Lower lobe of right lung (tissue), 2 donors: ENCODE measurements at regions not wholly inside any gene's neighbourhood (a gene's known extent, or its start where the extent isn't known, plus 50 kb on each side); places are given as distances from the start of the nearest gene placed in this dataset.

Source experiments
- ATAC-seq, 2 donors: fragments of 200-7000 bp; cut with Tn5 transposase; one replicate each; pipeline ENCODE4 v1.9.1; 2020 to 2022; ENCODE audit warnings: mild to moderate bottlenecking in 2 of 2, moderate library complexity in 2 of 2
- DNase-seq: peaks from one replicate; pipeline ENCODE4 v3.0.0-alpha.2; 2020
- H3K27ac ChIP-seq: fragments of 200-600 bp; one replicate; pipeline ENCODE4 v1.8.0; 2022
- H3K27me3 ChIP-seq: fragments of 200-600 bp; one replicate; pipeline ENCODE4 v1.8.0; 2022; ENCODE audit warnings: low read depth
- H3K36me3 ChIP-seq: fragments of 200-600 bp; one replicate; pipeline ENCODE4 v1.8.0; 2022; ENCODE audit warnings: mild to moderate bottlenecking
- H3K4me1 ChIP-seq: fragments of 200-600 bp; one replicate; pipeline ENCODE4 v1.8.0; 2022
- H3K4me3 ChIP-seq: fragments of 200-600 bp; one replicate; pipeline ENCODE4 v1.8.0; 2022; ENCODE audit warnings: mild to moderate bottlenecking
- H3K9me3 ChIP-seq: fragments of 200-600 bp; one replicate; pipeline ENCODE4 v1.8.0; 2022
- CTCF ChIP-seq: fragments of 200-600 bp; IDR thresholded peaks from one replicate; pipeline ENCODE4 v1.8.0; 2022; ENCODE audit warnings: antibody characterized with exemption, mild to moderate bottlenecking
- intact Hi-C: fragments of 100-400 bp; cut with DNase I; formaldehyde crosslinking; loops from one replicate; pipeline ENCODE4 v1.11.0; 2022
- donor health status: DM: no; HTN: yes; CAD: no; lungs with severe emphysema.

DNA sequence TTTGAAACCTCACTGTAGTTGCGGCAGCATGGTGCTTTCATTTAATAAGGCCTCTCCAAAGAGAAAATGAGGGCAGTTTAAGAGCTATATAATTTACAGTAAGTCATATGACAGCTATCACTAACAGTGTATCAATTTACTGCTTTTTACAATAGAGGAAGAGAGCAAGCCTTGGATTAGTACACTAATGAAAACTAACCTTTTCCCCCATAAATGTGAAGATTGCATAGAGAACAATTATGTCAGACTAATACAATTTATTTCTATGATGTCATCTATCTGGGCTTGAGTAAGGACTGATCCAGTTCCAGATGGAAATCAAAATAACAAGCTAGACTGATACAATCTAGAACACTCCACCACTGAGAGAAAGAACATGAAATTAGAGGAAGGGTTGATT lies 78.1 kb upstream of the FAM83B start:
- Histone ChIP-seq H3K4me1 (no peaks in the 10 kb centered on the region), H3K9me3 (no peaks in the 10 kb centered on the region), H3K27ac (no peak overlapping the region), H3K36me3 (no peaks in the 10 kb centered on the region), H3K27me3 (no peaks in the 10 kb centered on the region), H3K4me3 (no peak overlapping the region)
- no peak for ATAC-seq
- TF ChIP-seq CTCF = no peak
- intact Hi-C loops = no loop called here
- DNase-seq = no peak

DNA sequence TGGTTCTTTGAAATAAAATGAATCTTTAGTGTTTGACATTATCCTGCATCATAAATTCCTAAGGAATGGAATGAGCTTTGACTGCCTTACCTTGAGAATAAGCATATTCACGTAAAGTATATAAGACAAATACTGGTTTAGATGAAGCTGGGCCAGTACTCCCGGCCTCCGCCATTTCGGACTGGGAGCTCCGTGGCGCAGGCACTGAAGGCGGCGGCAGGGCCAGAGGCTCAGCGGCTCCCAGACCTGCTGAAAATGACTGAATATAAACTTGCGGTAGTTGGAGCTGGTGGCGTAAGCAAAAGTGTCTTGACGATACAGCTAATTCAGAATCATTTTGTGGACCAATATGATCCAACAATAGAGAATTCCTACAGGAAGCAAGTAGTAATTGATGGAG lies 76.2 kb upstream of the FAM83B start:
- Histone ChIP-seq H3K27me3 (no peaks in the 10 kb centered on the region), H3K4me1 (no peaks in the 10 kb centered on the region), H3K27ac (no peak overlapping the region), H3K4me3 (no peak overlapping the region), H3K9me3 (no peaks in the 10 kb centered on the region), H3K36me3 (no peaks in the 10 kb centered on the region)
- DNase-seq = no peak
- intact Hi-C loops = no loop called here
- ATAC-seq = no peak
- TF ChIP-seq CTCF = no peak

DNA sequence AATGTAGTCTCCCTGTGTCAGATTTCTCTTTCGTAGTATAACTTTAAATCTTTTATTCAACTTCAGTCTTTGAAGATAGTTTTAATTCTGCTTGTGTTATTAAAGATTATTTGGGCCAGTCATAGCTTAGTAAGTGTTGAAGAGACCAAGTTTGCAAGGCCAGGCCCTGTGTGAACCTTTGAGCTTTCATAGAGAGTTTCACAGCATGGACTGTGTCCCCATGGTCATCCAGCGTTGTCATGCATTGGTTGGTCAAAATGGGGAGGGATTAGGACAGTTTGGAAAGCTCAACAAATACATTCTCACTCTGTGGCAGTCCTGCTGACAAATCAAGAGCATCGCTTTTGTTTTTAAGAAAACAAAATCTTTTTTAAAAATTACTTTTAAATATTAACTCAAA lies 74.6 kb upstream of the FAM83B start:
- H3K36me3 ChIP-seq = no peaks in the 10 kb centered on the region
- no peaks in the 10 kb centered on the region for H3K27me3 ChIP-seq
- no peaks in the 10 kb centered on the region for H3K4me1 ChIP-seq
- H3K9me3 ChIP-seq = no peaks in the 10 kb centered on the region
- DNase-seq (no peak), ATAC-seq (no peak)
- intact Hi-C loops = no loop called here
- H3K27ac ChIP-seq = no peak overlapping the region
- TF ChIP-seq CTCF = no peak
- H3K4me3 ChIP-seq = no peak overlapping the region

- no peaks in the 10 kb centered on the region for H3K9me3 ChIP-seq
- no peak overlapping the region for H3K27ac ChIP-seq
- H3K4me3 ChIP-seq = no peak overlapping the region
- no peak for TF ChIP-seq CTCF
- intact Hi-C loops = no loop called here
- ATAC-seq (no peak), DNase-seq (no peak)
- no peaks in the 10 kb centered on the region for H3K36me3 ChIP-seq
- H3K27me3 ChIP-seq = no peaks in the 10 kb centered on the region
- H3K4me1 ChIP-seq = no peaks in the 10 kb centered on the region
These were observed 74.0 kb upstream of the FAM83B start for GRCh38 chr6:54772610-54773009.

DNA sequence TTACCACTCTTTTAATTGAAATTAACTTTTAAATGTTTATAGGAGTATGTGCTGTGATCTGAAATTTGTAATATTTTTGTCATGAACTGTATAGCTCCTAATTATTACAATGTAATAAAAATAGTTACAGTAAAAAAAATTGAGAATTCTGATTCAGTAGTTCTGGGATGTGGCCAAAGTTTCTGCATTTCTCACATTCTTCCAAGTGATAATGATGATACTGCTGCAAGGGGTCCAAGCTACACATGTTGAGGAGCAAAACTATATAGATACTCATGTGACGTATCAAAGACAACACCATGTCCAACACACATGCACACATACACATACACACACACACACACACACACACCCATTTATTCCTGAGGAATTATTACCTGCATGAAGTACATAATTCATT lies 71.0 kb upstream of the FAM83B start:
- Histone ChIP-seq H3K4me3 (no peak overlapping the region), H3K4me1 (no peaks in the 10 kb centered on the region), H3K9me3 (no peaks in the 10 kb centered on the region), H3K36me3 (no peaks in the 10 kb centered on the region), H3K27ac (no peak overlapping the region), H3K27me3 (no peaks in the 10 kb centered on the region)
- DNase-seq = no peak
- ATAC-seq = no peak
- intact Hi-C loops = no loop called here
- TF ChIP-seq CTCF = no peak

DNA sequence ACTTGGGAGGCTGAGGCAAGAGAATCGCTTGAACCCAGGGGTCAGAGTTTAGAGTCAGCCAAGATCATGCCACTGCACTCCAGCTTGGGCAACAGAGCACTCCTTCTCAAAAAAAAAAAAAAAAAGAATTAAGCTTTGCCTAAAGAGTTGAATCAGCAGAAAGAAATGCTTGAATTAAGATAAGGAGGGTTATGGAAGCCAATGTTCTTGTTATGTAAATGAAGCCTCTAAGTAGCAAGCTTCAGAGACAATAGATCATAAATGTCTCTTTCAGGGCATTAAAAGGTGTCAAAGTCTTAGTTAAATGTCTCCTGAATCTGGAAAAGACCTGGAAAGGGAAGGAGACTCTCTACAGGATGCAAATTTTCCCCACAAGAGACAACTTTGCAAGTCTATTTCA lies 69.7 kb upstream of the FAM83B start:
- H3K4me3 ChIP-seq = no peak overlapping the region
- no peaks in the 10 kb centered on the region for H3K36me3 ChIP-seq
- TF ChIP-seq CTCF = no peak
- H3K9me3 ChIP-seq = no peaks in the 10 kb centered on the region
- H3K27ac ChIP-seq = no peak overlapping the region
- H3K27me3 ChIP-seq = no peaks in the 10 kb centered on the region
- intact Hi-C loops = no loop called here
- ATAC-seq (no peak), DNase-seq (no peak)
- H3K4me1 ChIP-seq = no peaks in the 10 kb centered on the region
